ENCODE measurements at regions not wholly inside any gene's neighbourhood (a gene's known extent, or its start where the extent isn't known, plus 50 kb on each side); places are given as distances from the start of the nearest gene placed in this dataset.

GRCh38 chr11:31903225-31904074 lies 92.3 kb upstream of the PAX6 start:
- H3K27ac ChIP-seq (ENCODE audit: insufficient read depth, low read length) = no peak overlapping the region
- no peak overlapping the region for H3K4me3 ChIP-seq (replicated peaks in 1 of 4; ENCODE audit: control extremely low read depth in 1 of 4, insufficient read depth in 1 of 4, low read depth in 3 of 4, low read length in 4 of 4)
- no peaks in the 10 kb centered on the region for H3K36me3 ChIP-seq (ENCODE audit: control insufficient read depth, insufficient read depth, low read length)
- H2AFZ ChIP-seq (ENCODE audit: low read length) = no peak overlapping the region
- H4K20me1 ChIP-seq (ENCODE audit: control insufficient read depth, extremely low read depth, insufficient read depth, low read length) = no peaks in the 10 kb centered on the region
- no peaks in the 10 kb centered on the region for H3K4me1 ChIP-seq (ENCODE audit: control insufficient read depth, extremely low read depth, insufficient read depth, low read length)
- H3K27me3 ChIP-seq (ENCODE audit: control insufficient read depth, insufficient read depth, low read length) = peaks cover 4% of the 10 kb centered on the region
- H3K9me3 ChIP-seq (ENCODE audit: control insufficient read depth, insufficient read depth, low read depth, low read length) = no peaks in the 10 kb centered on the region
- TF ChIP-seq EZH2 (IDR thresholded peaks at IDR 0.05; ENCODE audit: low read length, missing control alignments) (no peak), CTCF (conservative IDR thresholded peaks at IDR 0.05 in 1 of 2, IDR thresholded peaks at IDR 0.05 in 1 of 2; ENCODE audit: low read depth in 1 of 2, low read length in 2 of 2) (no peak)
- no peaks in the 10 kb centered on the region for H3K79me2 ChIP-seq (ENCODE audit: control insufficient read depth, insufficient read depth, low read length)
- no peak overlapping the region for H3K9ac ChIP-seq (ENCODE audit: insufficient read depth, low read length)
- H3K4me2 ChIP-seq (ENCODE audit: extremely low read depth, insufficient read depth, low read length) = no peak overlapping the region
- DNase-seq (ENCODE audit: low read depth in 2 of 2) = no peak

GRCh38 chr11:31902706-31903105 lies 91.6 kb upstream of the PAX6 start:
- no peaks in the 10 kb centered on the region for H4K20me1 ChIP-seq (ENCODE audit: control insufficient read depth, extremely low read depth, insufficient read depth, low read length)
- peaks cover 4% of the 10 kb centered on the region for H3K27me3 ChIP-seq (ENCODE audit: control insufficient read depth, insufficient read depth, low read length)
- H3K4me1 ChIP-seq (ENCODE audit: control insufficient read depth, extremely low read depth, insufficient read depth, low read length) = no peaks in the 10 kb centered on the region
- no peak overlapping the region for H3K27ac ChIP-seq (ENCODE audit: insufficient read depth, low read length)
- no peak overlapping the region for H3K4me3 ChIP-seq (replicated peaks in 1 of 4; ENCODE audit: control extremely low read depth in 1 of 4, insufficient read depth in 1 of 4, low read depth in 3 of 4, low read length in 4 of 4)
- TF ChIP-seq CTCF (conservative IDR thresholded peaks at IDR 0.05 in 1 of 2, IDR thresholded peaks at IDR 0.05 in 1 of 2; ENCODE audit: low read depth in 1 of 2, low read length in 2 of 2) (no peak), EZH2 (IDR thresholded peaks at IDR 0.05; ENCODE audit: low read length, missing control alignments) (no peak)
- no peaks in the 10 kb centered on the region for H3K36me3 ChIP-seq (ENCODE audit: control insufficient read depth, insufficient read depth, low read length)
- H3K4me2 ChIP-seq (ENCODE audit: extremely low read depth, insufficient read depth, low read length) = no peak overlapping the region
- H3K9me3 ChIP-seq (ENCODE audit: control insufficient read depth, insufficient read depth, low read depth, low read length) = no peaks in the 10 kb centered on the region
- H2AFZ ChIP-seq (ENCODE audit: low read length) = no peak overlapping the region
- H3K79me2 ChIP-seq (ENCODE audit: control insufficient read depth, insufficient read depth, low read length) = no peaks in the 10 kb centered on the region
- no peak for DNase-seq (ENCODE audit: low read depth in 2 of 2)
- no peak overlapping the region for H3K9ac ChIP-seq (ENCODE audit: insufficient read depth, low read length)

- H2AFZ ChIP-seq (ENCODE audit: low read length) = no peak overlapping the region
These were observed 84.8 kb upstream of the PAX6 start for GRCh38 chr11:31895926-31896325.

More at GRCh38 chr11:31895926-31896325, 84.8 kb upstream of the PAX6 start:
- no peak overlapping the region for H3K9ac ChIP-seq (ENCODE audit: insufficient read depth, low read length)
- no peak overlapping the region for H3K27ac ChIP-seq (ENCODE audit: insufficient read depth, low read length)
- no peak overlapping the region for H3K4me2 ChIP-seq (ENCODE audit: extremely low read depth, insufficient read depth, low read length)
- H4K20me1 ChIP-seq (ENCODE audit: control insufficient read depth, extremely low read depth, insufficient read depth, low read length) = no peaks in the 10 kb centered on the region
- TF ChIP-seq CTCF (conservative IDR thresholded peaks at IDR 0.05 in 1 of 2, IDR thresholded peaks at IDR 0.05 in 1 of 2; ENCODE audit: low read depth in 1 of 2, low read length in 2 of 2) (no peak), EZH2 (IDR thresholded peaks at IDR 0.05; ENCODE audit: low read length, missing control alignments) (no peak)
- no peaks in the 10 kb centered on the region for H3K79me2 ChIP-seq (ENCODE audit: control insufficient read depth, insufficient read depth, low read length)
- no peak overlapping the region for H3K4me3 ChIP-seq (replicated peaks in 1 of 4; ENCODE audit: control extremely low read depth in 1 of 4, insufficient read depth in 1 of 4, low read depth in 3 of 4, low read length in 4 of 4)
- no peaks in the 10 kb centered on the region for H3K4me1 ChIP-seq (ENCODE audit: control insufficient read depth, extremely low read depth, insufficient read depth, low read length)
- H3K27me3 ChIP-seq (ENCODE audit: control insufficient read depth, insufficient read depth, low read length) = no peaks in the 10 kb centered on the region
- no peaks in the 10 kb centered on the region for H3K36me3 ChIP-seq (ENCODE audit: control insufficient read depth, insufficient read depth, low read length)
- H3K9me3 ChIP-seq (ENCODE audit: control insufficient read depth, insufficient read depth, low read depth, low read length) = no peaks in the 10 kb centered on the region
- DNase-seq (ENCODE audit: low read depth in 2 of 2) = peak in 1 of 2 donors; percentile 16
